HCT116 (cell line): ENCODE measurements at regions not wholly inside any gene's neighbourhood (a gene's known extent, or its start where the extent isn't known, plus 50 kb on each side); places are given as distances from the start of the nearest gene placed in this dataset.

Source experiments
- ATAC-seq: fragments of 200-7000 bp; cut with Tn5 transposase; 2 replicates; pipeline ENCODE4 v1.9.1; 2020; ENCODE audit warnings: mild to moderate bottlenecking, moderate library complexity
- BruUV-seq: library from RNA; stranded (reverse); fragments of 400-500 nt; replicated peaks from 2 replicates; lab custom pipeline; 2021; lab: Mats Ljungman, UMichigan
- CTCF ChIA-PET: fragments of 300-600 bp; sonication (Branson Sonifier 250); formaldehyde crosslinking; loops from one replicate; lab custom pipeline; 2021; ENCODE audit warnings: antibody characterized with exemption; lab: Charles Lee
- POLR2A ChIA-PET: fragments of 300-600, 350-600 bp; sonication (Branson Sonifier 250); formaldehyde crosslinking; loops from one replicate; lab custom pipeline; 2021; ENCODE audit warnings: antibody characterized with exemption; lab: Charles Lee
- RAD21 ChIA-PET, 2 experiments: fragments of 300-600 bp; sonication (Branson Sonifier 250); formaldehyde crosslinking; loops; one replicate each; lab custom pipeline; 2023; ENCODE audit warnings: low total read pairs in 2 of 2; ENCODE audit not compliant: uncharacterized antibody in 2 of 2, unreplicated experiment in 2 of 2, low non-redundant PET in 1 of 2; lab: Charles Lee
- DNase-seq: peaks from one replicate; pipeline ENCODE4 v3.0.0-alpha.2; 2010; ENCODE audit warnings: low read depth, low spot score
- H2AFZ ChIP-seq: fragments of 200-600 bp; shearing (Covaris generic), sonication (generic); 2 replicates; pipeline ENCODE4 v1.6.1; 2017; ENCODE audit warnings: low read depth, mixed run types, mixed read lengths, antibody characterized with exemption, low read length; ENCODE audit not compliant: poor library complexity, severe bottlenecking
- H3K27ac ChIP-seq: 2 replicates; pipeline ENCODE4 v1.5.1; 2012; ENCODE audit warnings: low read depth, low read length
- H3K27me3 ChIP-seq: fragments of 200-600 bp; sonication (generic); 2 replicates; pipeline ENCODE4 v1.6.1; 2016; ENCODE audit warnings: mixed run types, low read length, mixed read lengths; ENCODE audit not compliant: insufficient read depth
- H3K36me3 ChIP-seq, 2 experiments: fragments of 200-500 bp in 1 of 2; fragments of 200-600 bp in 1 of 2; sonication (Bioruptor generic) in 1 of 2; sonication (generic) in 1 of 2; 2 replicates each; pipeline versions ENCODE4 v1.5.1 to v1.6.1; 2014 to 2016; ENCODE audit warnings: low read length in 2 of 2, inconsistent platforms in 1 of 2, mixed read lengths in 1 of 2, mixed run types in 1 of 2; ENCODE audit not compliant: insufficient read depth in 2 of 2, control insufficient read depth in 1 of 2
- H3K4me1 ChIP-seq, 2 experiments: fragments of 200-600 bp in 1 of 2; sonication (generic) in 1 of 2; 2 replicates each; pipeline versions ENCODE4 v1.5.1 to v1.6.1; 2012 to 2017; ENCODE audit warnings: low read length in 2 of 2, inconsistent platforms in 1 of 2, mild to moderate bottlenecking in 1 of 2, mixed read lengths in 1 of 2, mixed run types in 1 of 2, moderate library complexity in 1 of 2; ENCODE audit not compliant: insufficient read depth in 2 of 2, control insufficient read depth in 1 of 2
- H3K4me2 ChIP-seq: fragments of 200-600 bp; sonication (generic); 2 replicates; pipeline ENCODE4 v1.6.1; 2017; ENCODE audit warnings: mixed run types, low read length, mixed read lengths
- H3K4me3 ChIP-seq, 2 experiments: fragments of 200-600 bp in 1 of 2; sonication (generic) in 1 of 2; replicated peaks in 1 of 2; 2 replicates each; pipeline ENCODE4 v1.5.1; 2011 to 2016; ENCODE audit warnings: low read length in 2 of 2, control low read depth in 1 of 2, low read depth in 1 of 2, mild to moderate bottlenecking in 1 of 2, mixed read lengths in 1 of 2, mixed run types in 1 of 2
- H3K79me2 ChIP-seq: fragments of 200-600 bp; sonication (generic); 2 replicates; pipeline ENCODE4 v1.6.1; 2017; ENCODE audit warnings: mild to moderate bottlenecking, mixed run types, low read length, moderate library complexity, mixed read lengths; ENCODE audit not compliant: insufficient read depth
- H3K9ac ChIP-seq: fragments of 200-600 bp; sonication (generic); 2 replicates; pipeline ENCODE4 v1.6.1; 2016; ENCODE audit warnings: low read length, mixed read lengths
- H3K9me2 ChIP-seq: fragments of 200-600 bp; sonication (generic), shearing (Covaris generic); 2 replicates; pipeline ENCODE4 v1.6.1; 2017; ENCODE audit warnings: mixed run types, mild to moderate bottlenecking, moderate library complexity; ENCODE audit not compliant: insufficient read depth
- H3K9me3 ChIP-seq, 2 experiments: fragments of 200-500 bp in 1 of 2; fragments of 200-600 bp in 1 of 2; sonication (Bioruptor generic) in 1 of 2; sonication (generic) in 1 of 2; 2 replicates each; pipeline ENCODE4 v1.6.1; 2014 to 2017; ENCODE audit warnings: low read length in 2 of 2, mixed read lengths in 2 of 2, inconsistent platforms in 1 of 2, low read depth in 1 of 2, mild to moderate bottlenecking in 1 of 2, mixed run types in 1 of 2, moderate library complexity in 1 of 2; ENCODE audit not compliant: control insufficient read depth in 1 of 2, insufficient read depth in 1 of 2
- H4K20me1 ChIP-seq: fragments of 200-600 bp; sonication (generic), shearing (Covaris generic); 2 replicates; pipeline ENCODE4 v1.6.1; 2017; ENCODE audit warnings: mixed run types, mild to moderate bottlenecking, moderate library complexity; ENCODE audit not compliant: insufficient read depth
- ATF3 ChIP-seq: IDR thresholded peaks from 2 replicates; pipeline ENCODE4 v1.6.1; 2012
- CBX3 ChIP-seq: IDR thresholded peaks from 2 replicates; pipeline ENCODE4 v1.6.1; 2012; ENCODE audit warnings: low read depth
- CEBPB ChIP-seq: IDR thresholded peaks from 2 replicates; pipeline ENCODE4 v1.6.1; 2012; ENCODE audit warnings: low read depth
- EGR1 ChIP-seq: IDR thresholded peaks from 2 replicates; pipeline ENCODE4 v1.6.1; 2012; ENCODE audit warnings: low read depth
- EZH2 ChIP-seq: fragments of 200-600 bp; sonication (generic); IDR thresholded peaks from 2 replicates; pipeline ENCODE4 v1.6.1; 2017; ENCODE audit warnings: antibody characterized with exemption, mixed run types
- EZH2phosphoT487 ChIP-seq: fragments of 200-600 bp; IDR thresholded peaks from 2 replicates; pipeline ENCODE4 v1.6.1; 2018; ENCODE audit warnings: antibody characterized with exemption, borderline replicate concordance
- FOSL1 ChIP-seq: IDR thresholded peaks from 2 replicates; pipeline ENCODE4 v1.6.1; 2012; ENCODE audit warnings: low read depth
- JUND ChIP-seq: IDR thresholded peaks from 2 replicates; pipeline ENCODE4 v1.6.1; 2012
- POLR2A ChIP-seq: IDR thresholded peaks from 2 replicates; pipeline ENCODE4 v1.7.0; 2011; ENCODE audit warnings: borderline replicate concordance; ENCODE audit not compliant: insufficient read depth, insufficient read length; ENCODE audit errors: extremely low read depth
- POLR2AphosphoS5 ChIP-seq: IDR thresholded peaks from 2 replicates; pipeline ENCODE4 v1.6.1; 2011; ENCODE audit warnings: mild to moderate bottlenecking, low read depth, low read length, moderate library complexity
- RAD21 ChIP-seq: IDR thresholded peaks from 2 replicates; pipeline ENCODE4 v1.6.1; 2012; ENCODE audit warnings: low read depth, mild to moderate bottlenecking
- REST ChIP-seq: IDR thresholded peaks from 2 replicates; pipeline ENCODE4 v1.6.1; 2012; ENCODE audit warnings: low read depth
- SIN3A ChIP-seq: IDR thresholded peaks from 2 replicates; pipeline ENCODE4 v1.6.1; 2012; ENCODE audit warnings: low read depth
- SP1 ChIP-seq: IDR thresholded peaks from 2 replicates; pipeline ENCODE4 v1.6.1; 2012; ENCODE audit warnings: low read depth
- SRF ChIP-seq: IDR thresholded peaks from 2 replicates; pipeline ENCODE4 v1.6.1; 2012; ENCODE audit warnings: low read depth
- TCF7L2 ChIP-seq: IDR thresholded peaks from 2 replicates; pipeline ENCODE4 v1.7.0; 2011; ENCODE audit warnings: borderline replicate concordance, inconsistent platforms; ENCODE audit not compliant: insufficient read depth, insufficient read length; ENCODE audit errors: extremely low read depth
- ZBTB33 ChIP-seq: IDR thresholded peaks from 2 replicates; pipeline ENCODE4 v1.6.1; 2011; ENCODE audit warnings: mild to moderate bottlenecking, low read length, moderate library complexity; ENCODE audit not compliant: insufficient replicate concordance; ENCODE audit errors: extremely low read depth
- ZFX ChIP-seq: fragments of 450-650 bp; IDR thresholded peaks from 2 replicates; pipeline ENCODE4 v1.6.1; 2017
- ZNF274 ChIP-seq: fragments of 200-500 bp; sonication (Bioruptor generic); IDR thresholded peaks from 2 replicates; pipeline ENCODE4 v1.6.1; 2014; ENCODE audit warnings: mild to moderate bottlenecking, low read depth, low read length, inconsistent platforms
- intact Hi-C: fragments of 100-400 bp; cut with micrococcal nuclease; formaldehyde crosslinking; loops from 2 replicates; pipeline ENCODE4 v1.10.0; 2022

- Histone ChIP-seq H3K27me3 (no peaks in the 10 kb centered on the region), H2AFZ (peak overlapping the region; percentile 6), H3K9me3 (no peaks in the 10 kb centered on the region), H3K27ac (no peak overlapping the region), H3K4me1 (peaks cover 0 to 11% of the 10 kb centered on the region in 2 experiments; a peak in 2 of 4 replicates), H3K36me3 (no peaks in the 10 kb centered on the region), H3K4me2 (0 out of 2 replicates have a peak overlapping the region, but pooled peaks have one; percentile 36), H4K20me1 (no peaks in the 10 kb centered on the region), H3K4me3 (no peak overlapping the region), H3K9me2 (no peaks in the 10 kb centered on the region), H3K9ac (no peak overlapping the region), H3K79me2 (no peaks in the 10 kb centered on the region)
- POLR2A ChIA-PET: interaction anchor here (0.9 kb wide), 2 partner anchors 10 to 58 kb away, joined by 3 to 5 read pairs; no protein-coding TSS in a partner anchor
- intact Hi-C loops: loop anchor here (1.0 kb wide), 1 partner anchor 353 kb away; no protein-coding TSS in a partner anchor
- TF ChIP-seq POLR2AphosphoS5 (no peak), SIN3A (no peak), EZH2phosphoT487 (no peak), POLR2A (no peak), SP1 (no peak), JUND (no peak), CBX3 (no peak), ZFX (no peak), SRF (no peak), CEBPB (no peak), FOSL1 (no peak), TCF7L2 (no peak), ATF3 (no peak), RAD21 (no peak), EGR1 (no peak), EZH2 (no peak), REST (no peak), ZBTB33 (no peak), ZNF274 (no peak)
- BruUV-seq: no TSS peak
- DNase-seq (no peak), ATAC-seq (no peak)
- RAD21 ChIA-PET: interaction anchor here in 1 of 2 experiments (0.7 kb wide), 1 partner anchor 10 kb away, joined by 3 read pairs; no protein-coding TSS in a partner anchor
- CTCF ChIA-PET: interaction anchor here (0.8 to 1.8 kb wide), 12 partner anchors 9 to 872 kb away, joined by 3 to 10 read pairs (median 4); no protein-coding TSS in a partner anchor
Measured at GRCh38 chr1:224051086-224051406, 62.9 kb upstream of the FBXO28 start.
